H1 (cell line): ENCODE measurements at regions not wholly inside any gene's neighbourhood (a gene's known extent, or its start where the extent isn't known, plus 50 kb on each side); places are given as distances from the start of the nearest gene placed in this dataset.

Experiments
- CTCF ChIA-PET: fragments of 300-600 bp; sonication (Branson Sonifier 250); formaldehyde crosslinking; loops from one replicate; lab custom pipeline; 2021; ENCODE audit not compliant: partially characterized antibody; lab: Charles Lee
- POLR2A ChIA-PET: fragments of 300-600 bp; sonication (Branson Sonifier 250); formaldehyde crosslinking; loops from one replicate; lab custom pipeline; 2021; ENCODE audit warnings: inconsistent platforms; ENCODE audit not compliant: partially characterized antibody; lab: Charles Lee
- DNase-seq, 2 experiments: peaks; one replicate each; pipeline versions ENCODE4 v3.0.0 to v3.0.0-alpha.2; 2010 to 2022; ENCODE audit warnings: low spot score in 2 of 2, low read depth in 1 of 2, mixed read lengths in 1 of 2
- FAIRE-seq: peaks from 2 replicates; lab custom pipeline; 2011; peaks lifted over from hg19 to GRCh38; lab: Jason Lieb, UNC
- H2AFZ ChIP-seq: 2 replicates; pipeline ENCODE4 v1.8.1; 2012; ENCODE audit warnings: low read length, inconsistent platforms
- H2AK5ac ChIP-seq: 2 replicates; pipeline ENCODE4 v1.6.1; 2013; ENCODE audit warnings: low read depth, low read length
- H2BK120ac ChIP-seq: replicated peaks from 2 replicates; pipeline ENCODE3; 2013; ENCODE audit warnings: low read depth, low read length, inconsistent platforms
- H2BK12ac ChIP-seq: 2 replicates; pipeline ENCODE4 v1.6.1; 2013; ENCODE audit warnings: low read depth, low read length
- H2BK15ac ChIP-seq: 2 replicates; pipeline ENCODE4 v1.6.1; 2013; ENCODE audit warnings: low read length
- H2BK20ac ChIP-seq: 2 replicates; pipeline ENCODE4 v1.6.1; 2013; ENCODE audit warnings: low read length
- H2BK5ac ChIP-seq: 2 replicates; pipeline ENCODE4 v1.6.1; 2013; ENCODE audit warnings: low read depth, low read length
- H3K14ac ChIP-seq: 2 replicates; pipeline ENCODE4 v1.6.1; 2013; ENCODE audit warnings: inconsistent platforms; ENCODE audit not compliant: insufficient read length
- H3K18ac ChIP-seq: 2 replicates; pipeline ENCODE4 v1.6.1; 2013; ENCODE audit warnings: low read length; ENCODE audit errors: extremely low read depth
- H3K23ac ChIP-seq: 2 replicates; pipeline ENCODE4 v1.6.1; 2013; ENCODE audit warnings: inconsistent platforms; ENCODE audit not compliant: insufficient read length
- H3K23me2 ChIP-seq: 2 replicates; pipeline ENCODE4 v1.6.1; 2013; ENCODE audit warnings: low read depth, low read length
- H3K27ac ChIP-seq: 2 replicates; pipeline ENCODE4 v1.6.1; 2011; ENCODE audit warnings: low read depth, low read length, inconsistent platforms
- H3K27me3 ChIP-seq, 4 experiments: replicated peaks in 1 of 4; 1 replicate in 1 of 4; 2 replicates in 3 of 4; pipeline versions ENCODE4 v1.6.1 to v1.8.1; 2011 to 2013; ENCODE audit warnings: low read length in 3 of 4, mild to moderate bottlenecking in 3 of 4, inconsistent platforms in 2 of 4, mixed read lengths in 2 of 4, moderate library complexity in 1 of 4; ENCODE audit not compliant: control insufficient read depth in 3 of 4, insufficient read depth in 3 of 4; ENCODE audit errors: extremely low read depth in 1 of 4
- H3K36me3 ChIP-seq, 4 experiments: 2 replicates each; pipeline versions ENCODE4 v1.6.1 to v1.8.1; 2011 to 2013; ENCODE audit warnings: mild to moderate bottlenecking in 4 of 4, low read length in 3 of 4, moderate library complexity in 2 of 4, control low read depth in 1 of 4, inconsistent platforms in 1 of 4; ENCODE audit not compliant: insufficient read depth in 4 of 4, control insufficient read depth in 2 of 4
- H3K4ac ChIP-seq: replicated peaks from 2 replicates; pipeline ENCODE3; 2013; ENCODE audit warnings: low read length, low read depth, mixed read lengths, inconsistent platforms; ENCODE audit not compliant: insufficient read length
- H3K4me1 ChIP-seq, 4 experiments: replicated peaks in 1 of 4; 1 replicate in 1 of 4; 2 replicates in 3 of 4; pipeline versions ENCODE4 v1.6.1 to v1.8.1; 2011 to 2013; ENCODE audit warnings: low read length in 3 of 4, inconsistent platforms in 2 of 4, mixed read lengths in 1 of 4; ENCODE audit not compliant: insufficient read depth in 4 of 4, control insufficient read depth in 3 of 4
- H3K4me2 ChIP-seq, 2 experiments: 2 replicates each; pipeline versions ENCODE4 v1.6.1 to v1.8.1; 2011 to 2013; ENCODE audit warnings: low read depth in 2 of 2, low read length in 2 of 2, control low read depth in 1 of 2, inconsistent platforms in 1 of 2, mild to moderate bottlenecking in 1 of 2; ENCODE audit not compliant: insufficient read depth in 1 of 2
- H3K4me3 ChIP-seq, 4 experiments: fragments of 200-600, 300-600 bp in 1 of 4; sonication (generic), shearing (Covaris generic), sonication (Bioruptor Twin) in 1 of 4; 2 replicates each; pipeline versions ENCODE4 v1.5.1 to v1.8.1; 2011 to 2016; ENCODE audit warnings: low read length in 4 of 4, low read depth in 3 of 4, control low read depth in 2 of 4, inconsistent platforms in 2 of 4, mild to moderate bottlenecking in 2 of 4, mixed read lengths in 1 of 4, moderate library complexity in 1 of 4; ENCODE audit not compliant: insufficient read depth in 2 of 4; ENCODE audit errors: extremely low read depth in 1 of 4
- H3K56ac ChIP-seq: replicated peaks from 2 replicates; pipeline ENCODE3; 2013; ENCODE audit warnings: low read depth, mild to moderate bottlenecking, mixed read lengths, low read length, inconsistent platforms; ENCODE audit not compliant: insufficient read length
- H3K79me1 ChIP-seq: 2 replicates; pipeline ENCODE4 v1.6.1; 2013; ENCODE audit warnings: low read depth, low read length, control low read depth
- H3K79me2 ChIP-seq, 2 experiments: 2 replicates each; pipeline versions ENCODE4 v1.6.1 to v1.8.1; 2012 to 2013; ENCODE audit warnings: low read length in 2 of 2, mild to moderate bottlenecking in 2 of 2, inconsistent platforms in 1 of 2; ENCODE audit not compliant: insufficient read depth in 2 of 2, control insufficient read depth in 1 of 2
- H3K9ac ChIP-seq, 4 experiments: replicated peaks in 1 of 4; 1 replicate in 1 of 4; 2 replicates in 3 of 4; pipeline versions ENCODE4 v1.6.1 to v1.8.1; 2011 to 2013; ENCODE audit warnings: low read depth in 3 of 4, low read length in 3 of 4, control low read depth in 2 of 4, mild to moderate bottlenecking in 2 of 4, moderate library complexity in 2 of 4, inconsistent platforms in 1 of 4; ENCODE audit errors: extremely low read depth in 1 of 4
- H3K9me3 ChIP-seq, 2 experiments: 2 replicates each; pipeline versions ENCODE4 v1.6.1 to v1.8.1; 2012 to 2013; ENCODE audit warnings: mild to moderate bottlenecking in 2 of 2, moderate library complexity in 2 of 2, control low read depth in 1 of 2, inconsistent platforms in 1 of 2, low read depth in 1 of 2, low read length in 1 of 2, mixed read lengths in 1 of 2; ENCODE audit not compliant: insufficient read depth in 2 of 2
- H4K20me1 ChIP-seq, 2 experiments: replicated peaks in 1 of 2; 2 replicates each; pipeline versions ENCODE3 to v1.8.1; 2011 to 2013; ENCODE audit warnings: inconsistent platforms in 2 of 2, low read length in 2 of 2, mild to moderate bottlenecking in 1 of 2; ENCODE audit not compliant: insufficient read depth in 2 of 2, control insufficient read depth in 1 of 2
- H4K5ac ChIP-seq: 2 replicates; pipeline ENCODE4 v1.6.1; 2013; ENCODE audit warnings: low read length, low read depth, mixed read lengths, inconsistent platforms; ENCODE audit not compliant: insufficient read length
- H4K8ac ChIP-seq: 2 replicates; pipeline ENCODE4 v1.8.0; 2013; ENCODE audit warnings: mild to moderate bottlenecking, moderate library complexity, low read length, inconsistent platforms; ENCODE audit not compliant: insufficient read depth; ENCODE audit errors: extremely low read depth
- H4K91ac ChIP-seq: replicated peaks from 2 replicates; pipeline ENCODE3; 2013; ENCODE audit warnings: low read length, mixed read lengths, inconsistent platforms; ENCODE audit not compliant: insufficient read length
- EP300 ChIP-seq, 2 experiments: IDR thresholded peaks; 1 replicate in 1 of 2; 2 replicates in 1 of 2; pipeline ENCODE4 v1.6.1; 2011 to 2012; ENCODE audit warnings: low read depth in 2 of 2, low read length in 2 of 2, mild to moderate bottlenecking in 2 of 2, borderline replicate concordance in 1 of 2, inconsistent platforms in 1 of 2, moderate library complexity in 1 of 2
- USF2 ChIP-seq: IDR thresholded peaks from 2 replicates; pipeline ENCODE4 v1.6.1; 2011; ENCODE audit warnings: low read length, improper control_type of control experiment
- WGBS, 2 experiments: shearing (Covaris generic) in 1 of 2; methylation state at CpG; one replicate each; pipeline versions ENCODE4 v1.1.6 to v1.1.7; 2013 to 2015; ENCODE audit warnings: low lambda C conversion rate in 2 of 2, mixed read lengths in 2 of 2, inconsistent platforms in 1 of 2, low coverage in 1 of 2, missing lambda C conversion rate in 1 of 2; ENCODE audit not compliant: insufficient replicate concordance in 2 of 2, insufficient coverage in 1 of 2, insufficient read length in 1 of 2; ENCODE audit errors: extremely low coverage in 1 of 2, missing lambda C conversion rate in 1 of 2; 5-methylcytosine and 5-hydroxymethylcytosine counted together

GRCh38 chr6:102204351-102204750 lies 810.8 kb downstream of the GRIK2 start:
- H4K8ac ChIP-seq, result no peak overlapping the region
- H4K5ac ChIP-seq, result no peak overlapping the region
- H3K27me3 ChIP-seq, result no peaks in the 10 kb centered on the region
- peaks cover 0 to 5% of the 10 kb centered on the region in 2 experiments; a peak in 1 of 4 replicates for H3K9me3 ChIP-seq
- no peak overlapping the region for H3K23ac ChIP-seq
- no peaks in the 10 kb centered on the region for H3K36me3 ChIP-seq
- H2BK12ac ChIP-seq, result no peak overlapping the region
- no peak overlapping the region for H2AK5ac ChIP-seq
- H2BK20ac ChIP-seq, result no peak overlapping the region
- no peak overlapping the region for H2BK15ac ChIP-seq
- no peak overlapping the region for H3K14ac ChIP-seq
- H2AFZ ChIP-seq, result no peak overlapping the region
- no peak overlapping the region for H3K9ac ChIP-seq
- ChIA-PET CTCF (no interaction called here), POLR2A (no interaction called here)
- no peaks in the 10 kb centered on the region for H3K79me2 ChIP-seq
- no peak overlapping the region for H3K4me2 ChIP-seq
- H3K56ac ChIP-seq, result no peak overlapping the region
- H4K20me1 ChIP-seq, result no peaks in the 10 kb centered on the region
- no peak overlapping the region for H3K18ac ChIP-seq
- no peaks in the 10 kb centered on the region for H3K79me1 ChIP-seq
- no peak overlapping the region for H3K27ac ChIP-seq
- no peak for TF ChIP-seq EP300 (IDR thresholded peaks at IDR 0.05; ENCODE audit: borderline replicate concordance in 1 of 2, low read depth in 2 of 2, low read length in 2 of 2)
- no peak for TF ChIP-seq USF2
- no peak overlapping the region for H3K4ac ChIP-seq
- H3K4me3 ChIP-seq, result no peak overlapping the region
- no peaks in the 10 kb centered on the region for H3K4me1 ChIP-seq
- no peak overlapping the region for H2BK120ac ChIP-seq
- H2BK5ac ChIP-seq, result no peak overlapping the region
- DNase-seq (no peak), FAIRE-seq (no peak)
- H3K23me2 ChIP-seq, result no peaks in the 10 kb centered on the region
- 87% methylated on average over 3 of the region's 3 CpGs; no CpG with 5 or more reads in 1 of the 2 experiments for WGBS, 2 experiments
- H4K91ac ChIP-seq, result no peak overlapping the region
